ENCODE measurements at regions not wholly inside any gene's neighbourhood (a gene's known extent, or its start where the extent isn't known, plus 50 kb on each side); places are given as distances from the start of the nearest gene placed in this dataset.

DNA sequence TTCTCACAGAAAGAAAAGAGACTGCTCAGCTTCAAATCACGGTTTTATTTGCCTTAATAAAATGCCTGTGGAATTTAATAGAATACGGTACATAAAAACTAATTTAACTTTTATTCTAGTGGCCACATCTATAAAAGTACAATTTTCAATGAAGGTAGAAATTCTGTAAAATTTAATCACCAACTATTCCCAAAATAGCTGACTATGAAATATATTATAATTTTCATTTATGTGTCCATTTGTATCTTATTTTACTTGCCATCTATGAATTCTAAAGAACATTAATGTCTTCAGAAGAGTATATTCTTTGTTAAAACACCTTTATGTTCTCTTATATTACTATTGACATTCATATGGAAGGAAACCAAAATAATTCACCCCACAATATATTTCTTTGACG, 192.6 kb downstream of the BTBD3 start:
- no TSS peak for BruUV-seq (replicated peaks)
- CTCF ChIA-PET = no interaction called here

DNA sequence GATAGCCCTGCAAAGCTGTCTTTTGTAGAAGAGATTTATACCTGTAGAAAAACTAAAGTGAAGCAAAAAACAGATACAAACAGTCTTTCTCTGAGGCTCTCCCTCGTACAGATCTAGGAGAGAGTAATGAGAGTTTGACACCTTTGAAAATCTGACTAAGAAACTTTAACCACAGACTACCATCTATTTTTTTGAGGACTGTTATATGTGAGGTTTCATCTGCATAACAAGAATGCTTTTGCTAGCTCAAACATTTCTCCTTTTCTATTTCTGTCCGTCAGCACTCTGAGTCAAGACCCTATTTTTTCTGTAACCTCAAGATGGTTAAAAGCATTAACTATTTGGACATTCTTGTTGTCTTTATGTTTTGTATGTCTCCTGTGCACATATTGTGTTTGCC, 193.0 kb downstream of the BTBD3 start:
- Histone ChIP-seq H3K79me2 (ENCODE audit: low read length) (no peaks in the 10 kb centered on the region), H3K36me3 (ENCODE audit: low read depth, low read length) (no peaks in the 10 kb centered on the region), H3K4me2 (ENCODE audit: low read length) (no peak overlapping the region), H3K27ac (ENCODE audit: low read length) (no peak overlapping the region), H3K9me3 (ENCODE audit: low read length) (no peaks in the 10 kb centered on the region), H3K27me3 (ENCODE audit: low read length) (no peaks in the 10 kb centered on the region), H3F3A (ENCODE audit: low read length, unreplicated experiment) (no peaks in the 10 kb centered on the region), H4K20me1 (ENCODE audit: low read length) (no peaks in the 10 kb centered on the region), H3K9me2 (replicated peaks; ENCODE audit: low read length) (no peaks in the 10 kb centered on the region), H3K9ac (ENCODE audit: low read length) (no peak overlapping the region), H2AFZ (ENCODE audit: low read length) (no peak overlapping the region), H3K4me3 (ENCODE audit: low read length) (no peak overlapping the region), H3K4me1 (ENCODE audit: insufficient read depth, low read length) (peaks cover 26% of the 10 kb centered on the region)
- intact Hi-C loops (cut with micrococcal nuclease) = no loop called here
- no peak for ATAC-seq
- no TSS peak for BruUV-seq (replicated peaks)
- CTCF ChIA-PET = no interaction called here
- no peak for DNase-seq
- TF ChIP-seq EZH2phosphoT487 (IDR thresholded peaks at IDR 0.05; ENCODE audit: borderline replicate concordance, low read length) = no peak
- TF ChIP-seq, protein P1, sequence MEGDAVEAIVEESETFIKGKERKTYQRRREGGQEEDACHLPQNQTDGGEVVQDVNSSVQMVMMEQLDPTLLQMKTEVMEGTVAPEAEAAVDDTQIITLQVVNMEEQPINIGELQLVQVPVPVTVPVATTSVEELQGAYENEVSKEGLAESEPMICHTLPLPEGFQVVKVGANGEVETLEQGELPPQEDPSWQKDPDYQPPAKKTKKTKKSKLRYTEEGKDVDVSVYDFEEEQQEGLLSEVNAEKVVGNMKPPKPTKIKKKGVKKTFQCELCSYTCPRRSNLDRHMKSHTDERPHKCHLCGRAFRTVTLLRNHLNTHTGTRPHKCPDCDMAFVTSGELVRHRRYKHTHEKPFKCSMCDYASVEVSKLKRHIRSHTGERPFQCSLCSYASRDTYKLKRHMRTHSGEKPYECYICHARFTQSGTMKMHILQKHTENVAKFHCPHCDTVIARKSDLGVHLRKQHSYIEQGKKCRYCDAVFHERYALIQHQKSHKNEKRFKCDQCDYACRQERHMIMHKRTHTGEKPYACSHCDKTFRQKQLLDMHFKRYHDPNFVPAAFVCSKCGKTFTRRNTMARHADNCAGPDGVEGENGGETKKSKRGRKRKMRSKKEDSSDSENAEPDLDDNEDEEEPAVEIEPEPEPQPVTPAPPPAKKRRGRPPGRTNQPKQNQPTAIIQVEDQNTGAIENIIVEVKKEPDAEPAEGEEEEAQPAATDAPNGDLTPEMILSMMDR (conservative IDR thresholded peaks at IDR 0.05; ENCODE audit: low read depth, low read length) = no peak
- TF ChIP-seq EZH2 (IDR thresholded peaks at IDR 0.05; ENCODE audit: low read length, unreplicated experiment) = no peak
- POLR2A ChIA-PET (ENCODE audit: unreplicated experiment) = no interaction called here

More for the DNA sequence above, 192.6 kb downstream of the BTBD3 start:
- H3K4me2 ChIP-seq (ENCODE audit: low read length) = no peak overlapping the region
- H3K9me3 ChIP-seq (ENCODE audit: low read length) = no peaks in the 10 kb centered on the region
- POLR2A ChIA-PET (ENCODE audit: unreplicated experiment) = no interaction called here
- H3K4me1 ChIP-seq (ENCODE audit: insufficient read depth, low read length) = peaks cover 26% of the 10 kb centered on the region
- no peak overlapping the region for H3K4me3 ChIP-seq (ENCODE audit: low read length)
- H4K20me1 ChIP-seq (ENCODE audit: low read length) = no peaks in the 10 kb centered on the region
- H3K27ac ChIP-seq (ENCODE audit: low read length) = no peak overlapping the region
- DNase-seq (no peak), ATAC-seq (no peak)
- no peaks in the 10 kb centered on the region for H3K79me2 ChIP-seq (ENCODE audit: low read length)
- TF ChIP-seq EZH2 (IDR thresholded peaks at IDR 0.05; ENCODE audit: low read length, unreplicated experiment) (no peak), EZH2phosphoT487 (IDR thresholded peaks at IDR 0.05; ENCODE audit: borderline replicate concordance, low read length) (no peak)
- TF ChIP-seq, protein P1 (conservative IDR thresholded peaks at IDR 0.05; ENCODE audit: low read depth, low read length) = no peak
- H3F3A ChIP-seq (ENCODE audit: low read length, unreplicated experiment) = no peaks in the 10 kb centered on the region
- intact Hi-C loops (cut with micrococcal nuclease) = no loop called here
- no peaks in the 10 kb centered on the region for H3K9me2 ChIP-seq (replicated peaks; ENCODE audit: low read length)
- no peaks in the 10 kb centered on the region for H3K27me3 ChIP-seq (ENCODE audit: low read length)
- no peaks in the 10 kb centered on the region for H3K36me3 ChIP-seq (ENCODE audit: low read depth, low read length)
- H2AFZ ChIP-seq (ENCODE audit: low read length) = no peak overlapping the region
- no peak overlapping the region for H3K9ac ChIP-seq (ENCODE audit: low read length)

DNA sequence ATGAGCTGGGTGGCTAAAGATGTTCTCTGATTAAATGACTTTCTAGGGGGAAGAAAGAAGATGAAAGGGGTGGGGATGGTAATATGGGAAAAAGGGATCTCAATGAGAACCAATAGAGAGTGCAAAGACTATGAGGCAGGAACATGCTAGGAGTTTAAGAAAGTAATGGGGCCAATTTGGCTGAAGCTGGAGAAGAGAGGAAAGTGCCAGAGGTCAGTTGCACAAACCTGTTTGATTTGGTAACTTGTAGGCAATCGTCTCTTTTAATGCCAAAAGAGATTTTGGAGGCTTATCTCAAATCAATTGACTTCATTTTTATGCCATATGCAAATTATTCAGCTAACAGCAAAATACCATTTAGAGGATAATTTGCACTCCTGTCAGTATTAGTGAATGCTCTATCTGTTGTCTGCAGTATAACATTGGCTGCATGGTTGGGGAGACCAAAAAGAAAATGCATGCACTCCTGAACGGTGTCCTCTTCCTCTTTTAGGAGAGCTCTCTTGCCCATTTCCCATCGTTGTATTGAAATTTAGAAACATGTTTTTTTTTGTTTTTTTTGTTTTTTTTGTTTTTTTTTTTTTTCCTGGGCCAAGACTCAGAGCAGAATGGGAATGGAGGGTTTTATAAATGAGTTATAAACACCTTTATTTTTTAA, 193.9 kb downstream of the BTBD3 start:
- no peaks in the 10 kb centered on the region for H3K9me2 ChIP-seq (replicated peaks; ENCODE audit: low read length)

More for the DNA sequence above, 193.9 kb downstream of the BTBD3 start:
- Histone ChIP-seq H3F3A (ENCODE audit: low read length, unreplicated experiment) (no peaks in the 10 kb centered on the region), H3K9me3 (ENCODE audit: low read length) (no peaks in the 10 kb centered on the region), H3K9ac (ENCODE audit: low read length) (no peak overlapping the region), H2AFZ (ENCODE audit: low read length) (no peak overlapping the region), H3K79me2 (ENCODE audit: low read length) (no peaks in the 10 kb centered on the region), H3K36me3 (ENCODE audit: low read depth, low read length) (no peaks in the 10 kb centered on the region), H3K27me3 (ENCODE audit: low read length) (no peaks in the 10 kb centered on the region), H3K4me2 (ENCODE audit: low read length) (no peak overlapping the region), H4K20me1 (ENCODE audit: low read length) (no peaks in the 10 kb centered on the region), H3K27ac (ENCODE audit: low read length) (no peak overlapping the region), H3K4me1 (ENCODE audit: insufficient read depth, low read length) (peaks cover 26% of the 10 kb centered on the region), H3K4me3 (ENCODE audit: low read length) (no peak overlapping the region)
- DNase-seq (no peak), ATAC-seq (no peak)
- TF ChIP-seq EZH2phosphoT487 (IDR thresholded peaks at IDR 0.05; ENCODE audit: borderline replicate concordance, low read length) = no peak
- no peak for TF ChIP-seq EZH2 (IDR thresholded peaks at IDR 0.05; ENCODE audit: low read length, unreplicated experiment)
- TF ChIP-seq, protein P1 (conservative IDR thresholded peaks at IDR 0.05; ENCODE audit: low read depth, low read length) = no peak
- ChIA-PET POLR2A (ENCODE audit: unreplicated experiment) (no interaction called here), CTCF (no interaction called here)
- no TSS peak for BruUV-seq (replicated peaks)
- intact Hi-C loops (cut with micrococcal nuclease) = no loop called here

All from PC-3 (cell line).